Panc1 (cell line): ENCODE measurements at regions not wholly inside any gene's neighbourhood (a gene's known extent, or its start where the extent isn't known, plus 50 kb on each side); places are given as distances from the start of the nearest gene placed in this dataset.

Source experiments
- ATAC-seq: fragments of 200-7000 bp; cut with Tn5 transposase; 2 replicates; pipeline ENCODE4 v1.9.1; 2020; ENCODE audit warnings: mild to moderate bottlenecking, moderate library complexity
- BruUV-seq: library from RNA; stranded (reverse); fragments of 400-500 nt; replicated peaks from 2 replicates; lab custom pipeline; 2021; lab: Mats Ljungman, UMichigan
- CTCF ChIA-PET: fragments of 300-600 bp; sonication (Branson Sonifier 250); formaldehyde crosslinking; loops from one replicate; lab custom pipeline; 2022; ENCODE audit warnings: antibody characterized with exemption; lab: Charles Lee
- POLR2A ChIA-PET: fragments of 300-600 bp; sonication (Branson Sonifier 250); formaldehyde crosslinking; loops from one replicate; lab custom pipeline; 2022; ENCODE audit warnings: antibody characterized with exemption; lab: Charles Lee
- DNase-seq: peaks from one replicate; pipeline ENCODE4 v3.0.0-alpha.2; 2010; ENCODE audit warnings: low read depth, low spot score
- H3K27ac ChIP-seq: 2 replicates; pipeline ENCODE4 v1.5.1; 2011; ENCODE audit warnings: mild to moderate bottlenecking, low read length, inconsistent platforms
- H3K27me3 ChIP-seq: fragments of 200-500 bp; sonication (Bioruptor generic); 2 replicates; pipeline ENCODE4 v1.6.0; 2014; ENCODE audit warnings: low read length, inconsistent platforms; ENCODE audit not compliant: control insufficient read depth, insufficient read depth
- H3K36me3 ChIP-seq: fragments of 200-500 bp; sonication (Bioruptor generic); 2 replicates; pipeline ENCODE4 v1.5.1; 2014; ENCODE audit warnings: inconsistent platforms, mild to moderate bottlenecking, low read length, moderate library complexity; ENCODE audit not compliant: control insufficient read depth, insufficient read depth
- H3K4me1 ChIP-seq: 2 replicates; pipeline ENCODE4 v1.5.1; 2011; ENCODE audit warnings: inconsistent platforms, mild to moderate bottlenecking, low read length, moderate library complexity; ENCODE audit not compliant: control insufficient read depth, insufficient read depth
- H3K4me3 ChIP-seq, 2 experiments: 2 replicates each; pipeline ENCODE4 v1.5.1; 2011 to 2012; ENCODE audit warnings: low read depth in 2 of 2, low read length in 2 of 2, mild to moderate bottlenecking in 2 of 2, inconsistent platforms in 1 of 2, moderate library complexity in 1 of 2
- H3K9me3 ChIP-seq: fragments of 200-500 bp; sonication (Bioruptor generic); 2 replicates; pipeline ENCODE4 v1.5.1; 2014; ENCODE audit warnings: low read depth, mild to moderate bottlenecking, inconsistent platforms, low read length, moderate library complexity; ENCODE audit not compliant: control insufficient read depth, insufficient read depth
- POLR2AphosphoS5 ChIP-seq: IDR thresholded peaks from 2 replicates; pipeline ENCODE4 v1.6.1; 2012; ENCODE audit warnings: mild to moderate bottlenecking, low read depth, low read length, moderate library complexity
- SIN3A ChIP-seq: IDR thresholded peaks from 2 replicates; pipeline ENCODE4 v1.6.1; 2012; ENCODE audit warnings: low read depth, mild to moderate bottlenecking, low read length, moderate library complexity, borderline replicate concordance; ENCODE audit not compliant: insufficient read depth
- TCF7L2 ChIP-seq: IDR thresholded peaks from 2 replicates; pipeline ENCODE4 v1.6.1; 2011; ENCODE audit warnings: mild to moderate bottlenecking, low read depth, low read length, inconsistent platforms
- in situ Hi-C: cut with HindIII; loops from 2 replicates; pipeline ENCODE4 v1.10.0; 2016; ENCODE audit warnings: low sequenced_read_pairs, low pct_unique_long_range_greater_than_20kb
- intact Hi-C: fragments of 100-400 bp; cut with micrococcal nuclease; formaldehyde crosslinking; loops from one replicate; pipeline ENCODE4 v1.10.0; 2022; ENCODE audit not compliant: unreplicated experiment
- TF ChIP-seq, protein P1 (sequence below), 2 experiments: IDR thresholded peaks; 2 replicates each; pipeline ENCODE4 v1.6.1; 2011 to 2012; ENCODE audit warnings: low read depth in 2 of 2, control low read depth in 1 of 2, low read length in 1 of 2, mild to moderate bottlenecking in 1 of 2, moderate library complexity in 1 of 2; ENCODE audit not compliant: insufficient read depth in 1 of 2
- TF ChIP-seq, protein P2 (sequence below): fragments of 450-650 bp; IDR thresholded peaks from 2 replicates; pipeline ENCODE4 v1.5.1; 2017; ENCODE audit warnings: mild to moderate bottlenecking

DNA sequence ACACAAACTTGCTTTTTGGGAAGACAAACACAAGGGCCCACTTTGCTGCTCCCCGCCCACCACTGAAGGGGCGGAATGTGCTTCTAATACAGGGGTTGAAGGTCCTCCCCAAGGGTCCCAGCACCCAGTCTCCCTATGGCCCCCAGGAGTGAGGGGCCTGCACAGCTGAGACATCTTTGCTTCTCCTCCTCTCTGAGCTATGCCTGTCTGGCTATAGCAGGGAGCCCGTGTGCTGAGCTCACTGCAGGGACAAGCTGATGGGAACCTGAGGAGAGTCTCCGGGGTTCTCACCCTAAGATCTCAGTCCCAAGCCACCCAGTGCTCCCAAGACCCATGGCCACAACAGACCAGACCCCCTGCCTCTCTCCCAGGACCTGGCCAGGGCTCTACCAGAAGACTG, 61.1 kb upstream of the ACAN start:
- ChIA-PET CTCF (no interaction called here), POLR2A (interaction anchor here (0.5 to 0.6 kb wide), 2 partner anchors 20 to 148 kb away, joined by 3 to 5 read pairs; no protein-coding TSS in a partner anchor)
- ATAC-seq, result no peak
- no TSS peak for BruUV-seq
- H3K36me3 ChIP-seq, result no peaks in the 10 kb centered on the region
- H3K27ac ChIP-seq, result no peak overlapping the region
- no peaks in the 10 kb centered on the region for H3K9me3 ChIP-seq
- H3K4me3 ChIP-seq, result no peak overlapping the region
- intact Hi-C loops, result no loop called here
- H3K27me3 ChIP-seq, result peaks cover 7% of the 10 kb centered on the region; the same call in 1 of the 2 replicates
- H3K4me1 ChIP-seq, result no peaks in the 10 kb centered on the region
- no peak for DNase-seq
- in situ Hi-C loops, result no loop called here
- TF ChIP-seq, protein P1, sequence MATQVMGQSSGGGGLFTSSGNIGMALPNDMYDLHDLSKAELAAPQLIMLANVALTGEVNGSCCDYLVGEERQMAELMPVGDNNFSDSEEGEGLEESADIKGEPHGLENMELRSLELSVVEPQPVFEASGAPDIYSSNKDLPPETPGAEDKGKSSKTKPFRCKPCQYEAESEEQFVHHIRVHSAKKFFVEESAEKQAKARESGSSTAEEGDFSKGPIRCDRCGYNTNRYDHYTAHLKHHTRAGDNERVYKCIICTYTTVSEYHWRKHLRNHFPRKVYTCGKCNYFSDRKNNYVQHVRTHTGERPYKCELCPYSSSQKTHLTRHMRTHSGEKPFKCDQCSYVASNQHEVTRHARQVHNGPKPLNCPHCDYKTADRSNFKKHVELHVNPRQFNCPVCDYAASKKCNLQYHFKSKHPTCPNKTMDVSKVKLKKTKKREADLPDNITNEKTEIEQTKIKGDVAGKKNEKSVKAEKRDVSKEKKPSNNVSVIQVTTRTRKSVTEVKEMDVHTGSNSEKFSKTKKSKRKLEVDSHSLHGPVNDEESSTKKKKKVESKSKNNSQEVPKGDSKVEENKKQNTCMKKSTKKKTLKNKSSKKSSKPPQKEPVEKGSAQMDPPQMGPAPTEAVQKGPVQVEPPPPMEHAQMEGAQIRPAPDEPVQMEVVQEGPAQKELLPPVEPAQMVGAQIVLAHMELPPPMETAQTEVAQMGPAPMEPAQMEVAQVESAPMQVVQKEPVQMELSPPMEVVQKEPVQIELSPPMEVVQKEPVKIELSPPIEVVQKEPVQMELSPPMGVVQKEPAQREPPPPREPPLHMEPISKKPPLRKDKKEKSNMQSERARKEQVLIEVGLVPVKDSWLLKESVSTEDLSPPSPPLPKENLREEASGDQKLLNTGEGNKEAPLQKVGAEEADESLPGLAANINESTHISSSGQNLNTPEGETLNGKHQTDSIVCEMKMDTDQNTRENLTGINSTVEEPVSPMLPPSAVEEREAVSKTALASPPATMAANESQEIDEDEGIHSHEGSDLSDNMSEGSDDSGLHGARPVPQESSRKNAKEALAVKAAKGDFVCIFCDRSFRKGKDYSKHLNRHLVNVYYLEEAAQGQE (IDR thresholded peaks at IDR 0.05; ENCODE audit: insufficient read depth in 1 of 2, low read depth in 2 of 2, low read length in 1 of 2), result no peak
- TF ChIP-seq SIN3A (no peak), POLR2AphosphoS5 (no peak), TCF7L2 (no peak)
- TF ChIP-seq, protein P2, sequence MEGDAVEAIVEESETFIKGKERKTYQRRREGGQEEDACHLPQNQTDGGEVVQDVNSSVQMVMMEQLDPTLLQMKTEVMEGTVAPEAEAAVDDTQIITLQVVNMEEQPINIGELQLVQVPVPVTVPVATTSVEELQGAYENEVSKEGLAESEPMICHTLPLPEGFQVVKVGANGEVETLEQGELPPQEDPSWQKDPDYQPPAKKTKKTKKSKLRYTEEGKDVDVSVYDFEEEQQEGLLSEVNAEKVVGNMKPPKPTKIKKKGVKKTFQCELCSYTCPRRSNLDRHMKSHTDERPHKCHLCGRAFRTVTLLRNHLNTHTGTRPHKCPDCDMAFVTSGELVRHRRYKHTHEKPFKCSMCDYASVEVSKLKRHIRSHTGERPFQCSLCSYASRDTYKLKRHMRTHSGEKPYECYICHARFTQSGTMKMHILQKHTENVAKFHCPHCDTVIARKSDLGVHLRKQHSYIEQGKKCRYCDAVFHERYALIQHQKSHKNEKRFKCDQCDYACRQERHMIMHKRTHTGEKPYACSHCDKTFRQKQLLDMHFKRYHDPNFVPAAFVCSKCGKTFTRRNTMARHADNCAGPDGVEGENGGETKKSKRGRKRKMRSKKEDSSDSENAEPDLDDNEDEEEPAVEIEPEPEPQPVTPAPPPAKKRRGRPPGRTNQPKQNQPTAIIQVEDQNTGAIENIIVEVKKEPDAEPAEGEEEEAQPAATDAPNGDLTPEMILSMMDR, result no peak

DNA sequence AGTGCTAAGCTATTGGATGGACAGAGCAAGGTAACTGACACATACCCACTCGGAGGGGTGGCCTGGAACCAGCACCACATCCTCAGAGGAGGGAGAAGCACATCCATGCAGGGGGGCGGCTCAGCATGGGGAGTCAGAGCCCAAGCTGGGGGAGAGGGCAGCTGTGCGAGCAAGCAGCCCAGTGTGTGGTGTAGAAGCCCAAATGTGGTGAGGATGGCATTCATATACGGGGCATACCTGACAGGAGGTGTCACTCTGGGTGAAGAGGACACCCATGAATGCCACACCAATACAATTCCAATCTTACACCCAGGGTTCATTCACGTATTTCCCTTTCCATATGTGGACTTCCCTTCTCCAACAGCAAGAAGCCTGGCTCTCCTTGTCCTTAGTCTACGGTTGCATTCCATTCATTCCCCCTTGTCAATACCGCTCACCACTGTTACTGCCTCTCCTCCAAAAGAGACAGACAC, 58.7 kb upstream of the ACAN start:
- Histone ChIP-seq H3K4me1 (no peaks in the 10 kb centered on the region), H3K9me3 (no peaks in the 10 kb centered on the region), H3K27ac (no peak overlapping the region), H3K36me3 (no peaks in the 10 kb centered on the region), H3K27me3 (peaks cover 7% of the 10 kb centered on the region; the same call in 1 of the 2 replicates), H3K4me3 (no peak overlapping the region)
- TF ChIP-seq TCF7L2 (no peak), SIN3A (no peak)
- TF ChIP-seq, protein P2, result no peak
- no peak for DNase-seq
- BruUV-seq, result no TSS peak
- ATAC-seq, result peak; percentile 72
- in situ Hi-C loops, result no loop called here
- ChIA-PET POLR2A (no interaction called here), CTCF (no interaction called here)
- intact Hi-C loops, result no loop called here
